Endothelial cell of umbilical vein (primary cell): ENCODE measurements at regions not wholly inside any gene's neighbourhood (a gene's known extent, or its start where the extent isn't known, plus 50 kb on each side); places are given as distances from the start of the nearest gene placed in this dataset.

Experiments
- BruUV-seq: library from RNA; stranded (reverse); fragments of 400-500 nt; replicated peaks from 2 replicates; lab custom pipeline; 2021; lab: Mats Ljungman, UMichigan
- CTCF ChIA-PET: fragments of 300-600, 350-600 bp; sonication (Branson Sonifier 250); formaldehyde crosslinking; loops from one replicate; lab custom pipeline; 2021; ENCODE audit warnings: antibody characterized with exemption, inconsistent platforms; lab: Charles Lee
- POLR2A ChIA-PET: fragments of 300-600, 350-600 bp; sonication (Branson Sonifier 250); formaldehyde crosslinking; loops from one replicate; lab custom pipeline; 2021; ENCODE audit warnings: antibody characterized with exemption, inconsistent platforms; lab: Charles Lee
- DNase-seq: peaks from one replicate; pipeline ENCODE4 v3.0.0-alpha.2; 2011; ENCODE audit warnings: low read depth, low spot score
- FAIRE-seq: peaks from 2 replicates; lab custom pipeline; 2011; peaks lifted over from hg19 to GRCh38; lab: Jason Lieb, UNC
- H2AFZ ChIP-seq: 2 replicates; pipeline ENCODE4 v1.6.0; 2012; ENCODE audit warnings: low read depth, low read length, control low read depth, inconsistent platforms
- H3K27ac ChIP-seq: 2 replicates; pipeline ENCODE4 v1.5.1; 2011; ENCODE audit warnings: low read depth, mild to moderate bottlenecking, control low read depth, low read length, moderate library complexity; ENCODE audit not compliant: insufficient read depth
- H3K27me3 ChIP-seq, 2 experiments: 2 replicates each; pipeline versions ENCODE4 v1.6.0 to v1.6.1; 2011; ENCODE audit warnings: low read length in 2 of 2, mixed read lengths in 1 of 2; ENCODE audit not compliant: control insufficient read depth in 2 of 2, insufficient read depth in 2 of 2
- H3K36me3 ChIP-seq, 2 experiments: 2 replicates in 1 of 2; 3 replicates in 1 of 2; pipeline ENCODE4 v1.5.1; 2011; ENCODE audit warnings: low read length in 2 of 2, mild to moderate bottlenecking in 1 of 2, moderate library complexity in 1 of 2; ENCODE audit not compliant: control insufficient read depth in 2 of 2, insufficient read depth in 2 of 2; ENCODE audit errors: extremely low read depth in 1 of 2
- H3K4me1 ChIP-seq: 3 replicates; pipeline ENCODE4 v1.5.1; 2011; ENCODE audit warnings: mild to moderate bottlenecking, low read length; ENCODE audit not compliant: control insufficient read depth, insufficient read depth; ENCODE audit errors: extremely low read depth
- H3K4me2 ChIP-seq: 2 replicates; pipeline ENCODE4 v1.6.1; 2011; ENCODE audit warnings: low read length, control low read depth, mixed read lengths; ENCODE audit not compliant: insufficient read depth
- H3K4me3 ChIP-seq, 3 experiments: fragments of 200-600 bp in 1 of 3; sonication (generic), shearing (Covaris generic) in 1 of 3; replicated peaks in 1 of 3; 2 replicates each; pipeline ENCODE4 v1.5.1; 2011 to 2016; ENCODE audit warnings: control low read depth in 3 of 3, low read length in 3 of 3, mild to moderate bottlenecking in 2 of 3, inconsistent platforms in 1 of 3, low read depth in 1 of 3, moderate library complexity in 1 of 3; ENCODE audit not compliant: insufficient read depth in 1 of 3
- H3K79me2 ChIP-seq: 2 replicates; pipeline ENCODE4 v1.6.0; 2012; ENCODE audit warnings: low read length, inconsistent platforms; ENCODE audit not compliant: control insufficient read depth, insufficient read depth
- H3K9ac ChIP-seq: replicated peaks from 2 replicates; pipeline ENCODE3; 2011; ENCODE audit warnings: low read length, control low read depth; ENCODE audit not compliant: insufficient read depth; ENCODE audit errors: extremely low read depth
- H3K9me1 ChIP-seq: replicated peaks from 3 replicates; pipeline ENCODE4 v1.6.0; 2011; ENCODE audit warnings: mild to moderate bottlenecking, low read length; ENCODE audit not compliant: control insufficient read depth, insufficient read depth; ENCODE audit errors: extremely low read depth
- H3K9me3 ChIP-seq: replicated peaks from 2 replicates; pipeline ENCODE4 v1.5.1; 2012; ENCODE audit warnings: low read length, inconsistent platforms; ENCODE audit not compliant: control insufficient read depth, insufficient read depth
- H4K20me1 ChIP-seq: replicated peaks from 2 replicates; pipeline ENCODE3; 2011; ENCODE audit warnings: mild to moderate bottlenecking, low read length; ENCODE audit not compliant: control insufficient read depth, insufficient read depth; ENCODE audit errors: extremely low read depth
- CTCF ChIP-seq, 2 donors: IDR thresholded peaks; 1 replicate in 1 of 2; 2 replicates in 1 of 2; pipeline ENCODE4 v1.5.1; 2011; ENCODE audit warnings: low read length in 2 of 2, mild to moderate bottlenecking in 2 of 2, moderate library complexity in 2 of 2, control low read depth in 1 of 2, inconsistent platforms in 1 of 2, low read depth in 1 of 2; ENCODE audit not compliant: insufficient read depth in 1 of 2; ENCODE audit errors: extremely low read depth in 1 of 2
- EZH2 ChIP-seq: IDR thresholded peaks from 2 replicates; pipeline ENCODE4 v1.6.1; 2012; ENCODE audit warnings: borderline replicate concordance, low read depth, mild to moderate bottlenecking, moderate library complexity, low read length, inconsistent platforms; ENCODE audit not compliant: severe bottlenecking
- FOS ChIP-seq: IDR thresholded peaks from 2 replicates; pipeline ENCODE4 v1.6.1; 2011; ENCODE audit warnings: mild to moderate bottlenecking, low read length, moderate library complexity, borderline replicate concordance; ENCODE audit not compliant: insufficient read depth
- GATA2 ChIP-seq: IDR thresholded peaks from 2 replicates; pipeline ENCODE4 v1.7.0; 2011; ENCODE audit warnings: low read depth, mild to moderate bottlenecking, moderate library complexity, mixed read lengths, low read length; ENCODE audit not compliant: insufficient read length, insufficient read depth
- MAX ChIP-seq: IDR thresholded peaks from 2 replicates; pipeline ENCODE4 v1.6.1; 2011; ENCODE audit not compliant: insufficient read depth, insufficient read length
- POLR2A ChIP-seq: IDR thresholded peaks from 2 replicates; pipeline ENCODE4 v1.6.1; 2012; ENCODE audit warnings: low read depth, mild to moderate bottlenecking, control low read depth, low read length
- POLR2AphosphoS5 ChIP-seq: IDR thresholded peaks from 2 replicates; pipeline ENCODE4 v1.6.1; 2012; ENCODE audit warnings: low read depth, mild to moderate bottlenecking, control low read depth, low read length, moderate library complexity; ENCODE audit not compliant: insufficient read depth
- dilution Hi-C: fragments of 300-500 bp; cut with MboI; formaldehyde crosslinking; loops from one replicate; pipeline ENCODE4 v1.15.0; 2019; ENCODE audit warnings: low sequenced_read_pairs; ENCODE audit not compliant: extremely low pct_ligation_motif_present
- intact Hi-C: fragments of 100-400 bp; cut with micrococcal nuclease; formaldehyde crosslinking; loops from one replicate; pipeline ENCODE4 v1.10.0; 2022

GRCh38 chr5:133881576-133882388, 86.6 kb downstream of the C5orf15 start:
- no peak overlapping the region for H3K4me2 ChIP-seq
- no peak for FAIRE-seq
- H3K36me3 ChIP-seq: no peaks in the 10 kb centered on the region
- no TSS peak for BruUV-seq
- no peaks in the 10 kb centered on the region for H3K79me2 ChIP-seq
- intact Hi-C loops: no loop called here
- ChIA-PET CTCF (interaction anchor here (2.7 kb wide), 1 partner anchor 12 kb away, joined by 14 read pairs; no protein-coding TSS in a partner anchor), POLR2A (no interaction called here)
- TF ChIP-seq FOS (no peak), POLR2A (no peak), CTCF (IDR thresholded peaks at IDR 0.05; ENCODE audit: extremely low read depth in 1 of 2, insufficient read depth in 1 of 2, low read depth in 1 of 2, low read length in 2 of 2) (no peak), POLR2AphosphoS5 (no peak), EZH2 (no peak), GATA2 (no peak), MAX (no peak)
- no peak overlapping the region for H3K27ac ChIP-seq
- H3K4me3 ChIP-seq: no peak overlapping the region
- no peaks in the 10 kb centered on the region for H4K20me1 ChIP-seq
- no peaks in the 10 kb centered on the region for H3K9me3 ChIP-seq
- no peak overlapping the region for H3K9ac ChIP-seq
- H3K9me1 ChIP-seq: no peaks in the 10 kb centered on the region
- dilution Hi-C loops: no loop called here
- no peak overlapping the region for H2AFZ ChIP-seq
- no peak for DNase-seq
- H3K4me1 ChIP-seq: no peaks in the 10 kb centered on the region
- no peaks in the 10 kb centered on the region for H3K27me3 ChIP-seq
